Hypothalamus (tissue), 51 donors: ENCODE measurements at regions not wholly inside any gene's neighbourhood (a gene's known extent, or its start where the extent isn't known, plus 50 kb on each side); places are given as distances from the start of the nearest gene placed in this dataset.

Experiments
- DNase-seq, 51 donors: peaks; one replicate each; lab custom pipeline; 2025; lab: John Stamatoyannopoulos, UW

GRCh38 chr13:78030341-78030896, 111.8 kb upstream of the EDNRB start:
- DNase-seq: no peak

GRCh38 chr13:78029901-78030300, 111.3 kb upstream of the EDNRB start:
- peak in 1 of 51 donors; percentile 36 for DNase-seq

DNA sequence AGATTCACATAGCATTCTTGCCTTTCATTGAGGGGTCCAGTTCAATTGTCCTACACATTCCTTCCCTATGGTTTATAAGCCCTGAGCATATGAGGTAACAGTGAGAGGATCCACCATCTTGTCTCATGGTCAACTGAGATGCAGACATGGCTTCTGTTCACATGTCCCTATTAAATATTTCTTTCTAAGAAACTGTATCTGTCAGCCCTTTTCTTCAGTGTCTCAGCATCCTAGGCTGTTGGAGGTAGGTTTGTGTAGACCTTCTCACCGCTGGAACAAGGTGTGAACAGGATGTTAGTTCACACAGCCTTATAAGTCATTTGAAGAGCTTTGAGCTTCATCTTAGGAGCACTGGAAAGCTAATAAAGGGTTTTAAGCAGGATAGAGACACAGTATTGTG, 110.3 kb upstream of the EDNRB start:
- no peak for DNase-seq

DNA sequence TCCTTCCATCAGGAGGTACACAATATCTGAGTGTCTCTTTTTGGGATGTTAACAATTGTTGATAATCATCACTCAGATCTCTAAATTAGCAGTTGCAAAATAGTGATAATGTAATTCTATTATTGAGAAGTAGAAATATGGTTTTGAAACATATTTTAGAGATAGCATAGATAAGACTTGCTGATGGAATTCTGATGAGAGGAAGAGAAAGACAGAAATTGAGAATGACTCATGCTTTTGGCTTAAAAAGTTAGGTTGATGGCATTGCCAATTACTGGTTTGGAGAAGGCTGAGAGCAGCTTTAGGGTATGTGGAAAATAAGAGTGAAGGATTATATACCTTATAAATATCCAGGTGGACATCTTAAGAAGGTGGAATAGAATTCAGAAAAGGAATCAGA, 106.4 kb upstream of the EDNRB start:
- DNase-seq: no peak

DNA sequence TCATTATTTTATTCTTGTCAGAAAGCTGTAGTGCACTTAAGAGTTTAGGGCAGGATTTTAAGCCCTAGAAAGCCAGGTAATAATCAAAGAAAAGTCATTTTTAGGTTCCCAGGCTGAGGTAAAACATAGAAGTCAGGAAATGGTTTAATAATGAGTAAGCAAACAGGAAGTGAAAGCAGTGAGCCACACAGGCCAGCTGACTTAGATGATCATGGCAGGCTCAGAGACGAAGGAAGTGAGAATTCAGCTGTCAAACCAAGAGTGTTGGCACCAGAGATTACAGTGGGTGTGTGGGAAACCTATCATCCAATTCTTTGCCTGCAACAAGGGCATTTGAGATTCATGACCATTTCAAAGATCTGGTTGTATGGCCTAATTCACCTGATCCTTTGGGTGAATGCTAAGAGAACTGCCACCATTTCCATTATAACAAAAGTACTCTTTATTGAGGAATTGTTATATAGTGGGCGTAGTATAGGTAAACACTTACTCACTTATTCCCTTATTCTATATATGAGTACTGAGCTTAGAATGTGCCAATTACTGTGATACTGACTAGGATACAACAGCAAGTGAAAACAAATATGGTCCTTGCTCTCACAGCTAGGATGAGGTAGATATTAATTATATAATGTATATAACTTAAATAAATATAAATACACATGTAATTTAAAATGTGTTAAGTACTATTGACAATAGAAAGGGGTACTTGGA, 103.7 kb upstream of the EDNRB start:
- peak in 10 of 51 donors; percentile 1 to 17 (median 6) for DNase-seq

DNA sequence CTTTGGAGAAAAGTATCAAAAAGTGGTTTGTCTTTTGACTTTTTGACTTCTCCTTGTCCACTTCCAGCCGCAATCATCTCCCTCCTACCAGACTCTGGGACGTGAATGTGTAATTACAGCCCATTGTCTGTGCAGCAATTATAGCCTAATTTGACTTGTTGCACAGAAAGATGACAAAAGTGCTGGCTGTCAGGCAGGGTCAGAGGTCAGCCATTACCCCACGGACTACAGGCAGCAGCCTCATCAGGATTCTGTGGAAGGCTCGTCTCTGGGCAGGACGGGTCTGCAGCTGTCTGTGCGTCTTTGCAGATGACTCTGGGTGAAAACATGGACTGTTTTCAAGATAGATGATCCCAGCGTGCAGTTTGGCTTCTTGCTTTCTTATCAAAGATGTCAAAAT, 102.2 kb upstream of the EDNRB start:
- peak in 10 of 51 donors; percentile 1 to 11 (median 3) for DNase-seq

DNA sequence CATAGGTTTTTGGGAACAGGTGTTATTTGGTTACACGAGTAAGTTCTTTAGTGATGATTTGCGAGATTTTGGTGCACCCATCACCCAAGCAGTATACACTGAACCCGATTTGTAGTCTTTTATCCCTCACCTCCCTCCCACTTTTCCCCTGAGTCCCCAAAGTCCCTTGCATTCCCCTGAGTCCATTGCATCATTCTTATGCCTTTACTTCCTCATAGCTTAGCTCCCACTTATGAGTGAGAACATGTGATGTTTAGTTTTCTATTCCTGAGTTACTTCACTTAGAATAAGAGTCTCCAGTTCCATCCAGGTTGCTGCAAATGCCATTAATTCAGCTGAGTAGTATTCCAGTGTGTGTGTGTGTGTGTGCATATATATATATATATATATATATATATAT, 97.2 kb upstream of the EDNRB start:
- DNase-seq: no peak

DNA sequence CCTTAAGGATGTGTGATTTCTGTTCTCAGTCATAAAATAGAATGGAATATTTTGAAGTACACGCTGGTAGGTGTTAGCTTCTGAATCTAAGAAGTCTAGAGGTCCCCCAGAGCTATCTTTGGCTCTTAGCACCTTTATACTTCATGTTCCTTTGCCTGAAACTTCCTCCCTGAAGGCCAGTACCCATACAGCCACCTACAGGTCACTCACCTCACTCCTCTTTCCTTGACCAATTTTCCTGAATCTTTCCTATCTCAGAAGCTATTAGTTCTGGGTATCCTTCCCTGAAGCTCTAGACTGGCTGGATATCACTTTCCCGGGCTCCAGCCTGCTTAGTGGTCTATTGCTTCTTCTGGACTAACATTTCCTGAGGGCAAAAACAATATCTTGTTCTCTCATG, 93.4 kb upstream of the EDNRB start:
- no peak for DNase-seq

DNA sequence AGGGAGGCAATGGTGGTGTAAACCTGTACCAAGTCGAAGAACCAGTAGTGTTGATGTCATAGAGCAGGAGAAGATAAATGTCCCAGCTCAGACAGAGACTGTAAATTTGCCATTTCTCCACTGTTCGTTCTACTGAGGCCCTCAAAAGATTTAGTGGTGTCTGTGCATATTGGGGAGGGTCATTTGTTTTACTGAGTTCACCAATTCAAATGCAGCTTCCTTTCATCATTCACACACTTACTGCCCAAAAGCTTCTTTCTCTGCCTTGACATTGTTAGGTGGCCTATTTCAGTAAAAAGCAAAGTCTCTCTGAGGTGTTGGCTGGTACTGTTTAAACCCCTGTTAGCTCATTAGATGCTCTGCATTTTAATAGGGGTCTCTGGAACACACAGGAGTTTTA, 86.2 kb upstream of the EDNRB start:
- DNase-seq: no peak

GRCh38 chr13:77999746-78000145, 81.1 kb upstream of the EDNRB start:
- no peak for DNase-seq

DNA sequence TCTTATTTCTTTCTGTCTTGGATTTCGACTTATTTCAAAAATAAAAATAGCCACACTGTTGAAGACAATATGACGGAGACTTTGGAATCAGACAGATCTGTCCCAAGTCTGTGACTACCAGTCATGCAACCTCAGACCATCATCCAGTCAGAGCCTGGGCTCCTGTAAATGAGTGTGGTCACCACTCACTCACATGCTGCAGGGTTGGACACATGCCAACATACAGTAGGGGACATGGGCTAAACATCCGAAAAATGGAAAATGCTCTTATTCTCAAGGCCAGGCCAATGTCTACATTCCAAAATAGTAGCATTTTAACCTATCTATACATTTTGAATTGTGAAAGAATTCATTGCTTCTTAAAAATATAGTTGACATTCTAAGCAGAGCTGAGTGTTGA, 75.5 kb upstream of the EDNRB start:
- no peak for DNase-seq

DNA sequence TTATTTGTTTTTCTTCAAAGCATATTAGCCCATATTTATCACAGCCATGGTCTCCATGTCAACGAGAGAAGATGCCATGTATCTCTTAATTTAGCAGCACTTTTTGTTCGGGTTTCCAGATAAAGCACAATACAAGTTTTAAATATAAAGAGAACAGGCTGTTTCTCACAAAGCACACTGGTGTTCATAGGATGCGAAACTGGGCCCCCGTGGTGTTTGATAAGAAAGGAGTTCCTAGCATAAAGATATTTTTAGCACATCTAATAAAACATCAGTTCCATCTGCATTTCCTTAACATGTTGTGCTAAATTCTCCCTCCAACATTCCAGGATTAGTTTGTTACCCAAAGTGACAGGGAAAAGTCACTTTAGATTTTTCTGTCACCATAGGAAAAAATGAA, 72.4 kb upstream of the EDNRB start:
- peak in 1 of 51 donors; percentile 10 for DNase-seq

GRCh38 chr13:77989281-77989680, 70.7 kb upstream of the EDNRB start:
- no peak for DNase-seq

- no peak for DNase-seq
Measured at GRCh38 chr13:77988355-77988754, 69.7 kb upstream of the EDNRB start.

DNA sequence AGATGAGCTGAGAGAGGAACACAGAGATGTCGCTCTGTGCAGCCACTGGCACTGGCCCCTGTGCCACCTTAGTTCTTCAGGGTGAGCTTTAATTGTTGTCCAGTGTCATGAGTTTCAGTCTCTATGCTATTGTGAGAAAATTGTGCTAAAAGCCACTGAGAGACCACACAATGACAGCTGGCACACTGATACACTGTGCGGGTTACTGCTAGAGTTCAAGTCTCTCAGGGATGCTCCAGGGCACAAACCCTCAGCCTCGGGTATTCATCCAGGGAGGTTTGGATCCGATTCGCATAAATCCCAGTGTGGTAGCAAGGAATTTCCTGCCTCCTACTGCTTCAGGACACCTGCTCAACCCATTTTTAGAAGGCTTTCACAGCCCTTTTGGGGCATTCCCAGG, 68.1 kb upstream of the EDNRB start:
- DNase-seq: no peak

DNA sequence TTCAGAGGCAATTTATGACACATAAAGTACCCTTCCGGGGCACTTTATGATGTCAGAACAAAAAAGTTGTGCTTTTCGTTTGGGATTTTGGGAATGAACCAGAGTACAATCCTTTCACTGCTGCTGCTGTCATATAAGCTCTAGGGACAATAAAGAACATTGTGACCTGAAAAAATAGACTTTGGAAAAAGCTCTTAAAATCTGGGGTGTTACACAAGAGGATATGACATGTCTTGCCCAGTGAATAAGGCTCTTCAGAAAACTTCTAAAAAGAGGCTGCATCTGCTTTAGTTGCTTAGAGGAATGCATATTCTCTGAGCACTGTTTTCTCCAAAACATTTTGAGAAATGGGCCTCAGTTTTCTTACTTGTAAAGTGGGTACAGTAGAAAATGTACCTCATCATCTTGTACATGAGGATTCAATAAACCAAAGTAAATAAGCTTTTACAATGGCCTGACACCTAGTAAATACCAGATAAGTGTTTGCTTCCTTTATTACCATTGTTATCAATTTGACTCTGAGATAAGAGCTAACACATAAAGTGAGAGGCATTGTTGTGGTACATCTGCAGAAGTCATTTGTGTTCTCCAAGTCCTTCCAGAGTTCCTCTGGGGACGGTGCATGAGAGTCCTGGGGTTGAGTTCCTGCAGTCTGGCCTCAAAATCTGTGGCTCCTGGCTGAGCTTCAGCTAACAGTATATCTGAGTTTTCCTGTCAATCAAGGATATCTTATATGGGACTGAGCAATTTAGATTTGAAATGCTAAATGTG, 67.4 kb upstream of the EDNRB start:
- no peak for DNase-seq

DNA sequence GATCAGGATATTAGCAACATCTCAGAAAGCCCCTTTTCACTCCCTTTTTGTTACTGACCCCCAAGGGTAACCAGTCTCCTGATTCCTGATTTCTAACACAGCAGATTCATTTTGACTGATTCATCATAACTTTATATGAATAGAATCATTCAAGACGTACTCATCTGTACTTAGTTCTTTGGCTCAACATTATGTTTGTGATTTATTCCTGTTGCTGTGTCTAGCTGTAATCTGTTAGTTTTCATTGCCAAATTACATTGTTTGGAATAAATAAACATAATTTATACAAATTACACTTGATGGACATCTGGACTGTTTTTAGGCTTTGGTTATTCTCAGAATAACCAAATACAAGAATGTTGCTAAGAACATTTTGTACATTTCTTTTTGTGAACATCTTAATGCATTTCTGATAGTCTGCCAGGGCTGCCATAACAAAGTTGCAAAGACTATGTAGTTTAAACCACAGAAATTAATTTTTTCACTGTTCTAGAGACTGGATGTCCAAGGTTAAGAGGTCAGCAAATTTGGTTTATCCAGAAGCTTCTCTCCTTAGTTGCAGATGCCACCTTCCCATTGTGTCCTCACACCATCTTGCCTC, 62.8 kb upstream of the EDNRB start:
- no peak for DNase-seq

- DNase-seq: no peak
Measured at GRCh38 chr13:77980592-77980991, 62.0 kb upstream of the EDNRB start.

DNA sequence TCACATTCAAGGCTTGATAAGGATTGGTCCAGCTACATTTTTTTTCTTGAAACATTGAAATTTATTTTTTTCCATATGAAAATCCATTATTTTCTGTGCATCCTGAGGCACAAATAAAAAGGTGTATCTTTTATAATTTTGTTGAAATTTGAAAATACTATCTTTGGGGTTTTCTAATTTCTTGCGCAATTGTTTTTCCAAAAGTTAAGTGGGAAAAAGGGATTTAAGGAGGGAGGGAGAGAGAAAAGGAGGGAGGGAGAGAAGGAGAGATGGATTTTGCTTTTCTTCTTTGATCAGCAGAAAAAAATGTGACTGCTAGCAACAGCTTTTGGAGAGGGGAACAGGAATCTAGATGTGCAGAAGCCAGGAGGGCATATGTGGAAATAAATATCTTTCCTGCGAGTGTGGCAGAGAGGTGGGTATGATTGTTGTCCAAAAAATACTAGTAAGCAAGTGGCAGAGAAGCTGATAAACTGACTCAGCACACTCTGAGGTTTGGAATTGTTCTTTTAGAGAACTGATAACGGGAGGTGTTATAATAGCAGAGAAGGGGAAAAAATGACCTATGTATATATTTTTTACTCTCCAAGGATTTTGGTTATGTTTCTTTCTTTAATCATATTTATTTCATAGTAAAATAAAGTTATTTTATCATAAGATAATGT, 61.2 kb upstream of the EDNRB start:
- no peak for DNase-seq

DNA sequence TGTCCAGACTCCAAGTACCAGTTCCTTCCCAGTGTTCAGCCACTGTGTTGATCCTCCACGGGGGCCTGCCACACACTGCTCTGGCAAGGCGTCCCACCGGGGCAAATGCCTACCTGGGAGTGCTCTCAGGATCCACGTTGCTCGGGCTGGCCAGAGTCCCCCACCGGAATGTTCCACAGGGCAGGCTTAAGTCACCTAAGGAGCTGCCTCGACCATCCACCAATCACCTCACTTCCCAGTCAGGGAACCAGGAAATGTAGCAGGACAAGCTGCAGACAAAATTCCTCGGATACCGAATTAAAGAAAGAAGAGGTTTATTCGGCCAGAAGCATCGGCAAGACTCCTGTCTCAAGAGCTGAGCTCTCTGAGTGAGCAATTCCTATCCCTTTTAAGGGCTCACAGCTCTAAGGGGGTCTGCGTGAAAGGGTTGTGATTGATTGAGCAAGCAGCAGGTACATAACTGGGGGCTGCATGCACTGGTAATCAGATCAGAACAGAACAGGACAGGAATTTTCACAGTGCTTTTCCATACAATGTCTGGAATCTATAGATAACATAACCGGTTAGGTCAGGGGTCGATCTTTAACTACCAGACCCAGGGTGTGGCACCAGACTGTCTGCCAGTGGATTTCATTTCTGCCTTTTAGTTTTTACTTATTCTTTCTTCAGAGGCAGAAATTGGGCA, 56.9 kb upstream of the EDNRB start:
- DNase-seq: no peak

DNA sequence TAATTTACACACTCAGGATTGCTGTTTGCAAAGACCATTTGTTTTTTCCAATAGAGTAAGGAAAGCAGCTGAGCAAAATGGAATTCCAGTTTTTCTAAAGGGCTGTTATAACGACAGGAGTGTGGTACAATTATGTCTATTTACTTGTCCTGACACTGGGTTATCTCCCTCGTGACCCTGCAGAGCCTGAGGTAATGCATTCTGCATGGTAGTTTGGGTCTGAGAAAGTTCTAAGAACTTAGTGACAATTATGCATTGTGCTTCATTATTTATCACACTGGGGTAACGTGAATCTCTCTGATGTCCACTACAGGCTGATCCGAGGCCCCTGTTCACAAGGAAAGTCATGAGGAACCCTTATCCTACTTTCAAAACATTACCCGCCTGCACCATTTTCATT, 50.7 kb upstream of the EDNRB start:
- no peak for DNase-seq
